ENCODE measurements at regions not wholly inside any gene's neighbourhood (a gene's known extent, or its start where the extent isn't known, plus 50 kb on each side); places are given as distances from the start of the nearest gene placed in this dataset.

- H3K27me3 ChIP-seq (ENCODE audit: insufficient read depth) = no peaks in the 10 kb centered on the region
- peaks cover 8 to 11% of the 10 kb centered on the region in 2 experiments; a peak in 2 of 4 replicates for H3K4me1 ChIP-seq (ENCODE audit: control insufficient read depth in 1 of 2, insufficient read depth in 2 of 2, low read depth in 1 of 2, low read length in 1 of 2)
- WGBS (ENCODE audit: low lambda C conversion rate) = 53% methylated on average over 1 of the region's 1 CpG
- H3F3A ChIP-seq (replicated peaks; ENCODE audit: insufficient read depth) = no peaks in the 10 kb centered on the region
- no peak overlapping the region for H3K27ac ChIP-seq (ENCODE audit: low read depth in 2 of 2, low read length in 1 of 2)
- no peaks in the 10 kb centered on the region for H3K36me3 ChIP-seq (replicated peaks in 1 of 2; ENCODE audit: control insufficient read depth in 1 of 2, insufficient read depth in 2 of 2, low read length in 1 of 2)
- no peak for DNase-seq
- no peaks in the 10 kb centered on the region for H3K9me2 ChIP-seq
- H3K9me3 ChIP-seq = peaks cover 6% of the 10 kb centered on the region; the same call in 1 of the 2 replicates
- H3K4me2 ChIP-seq = no peak overlapping the region
- H3K79me2 ChIP-seq (ENCODE audit: insufficient read depth) = no peaks in the 10 kb centered on the region
- CTCF ChIA-PET = interaction anchor here (0.7 kb wide), 1 partner anchor 174 kb away, joined by 3 read pairs; no protein-coding TSS in a partner anchor
- TF ChIP-seq CTCF (IDR thresholded peaks at IDR 0.05) = no peak
- no peak for TF ChIP-seq TCF12 (IDR thresholded peaks at IDR 0.05)
- TF ChIP-seq SIN3A (IDR thresholded peaks at IDR 0.05; ENCODE audit: borderline replicate concordance, low read depth, low read length) = no peak
- TF ChIP-seq MXI1 (IDR thresholded peaks at IDR 0.05; ENCODE audit: low read depth, low read length) = no peak
- no peak for TF ChIP-seq PBX3 (IDR thresholded peaks at IDR 0.05)
- TF ChIP-seq MEF2A (IDR thresholded peaks at IDR 0.05; ENCODE audit: borderline replicate concordance, low read depth) = no peak
- TF ChIP-seq RFX5 (IDR thresholded peaks at IDR 0.05; ENCODE audit: low read length) = no peak
- no peak for TF ChIP-seq YY1 (IDR thresholded peaks at IDR 0.05; ENCODE audit: low read depth)
- no peak for TF ChIP-seq FOXJ3 (CRISPR knock-in tag; IDR thresholded peaks at IDR 0.05)
- no peak for TF ChIP-seq CHD2 (IDR thresholded peaks at IDR 0.05; ENCODE audit: low read length, partially characterized antibody)
- TF ChIP-seq RAD21 (IDR thresholded peaks at IDR 0.05; ENCODE audit: low read length) = no peak
- TF ChIP-seq USF2 (IDR thresholded peaks at IDR 0.05; ENCODE audit: borderline replicate concordance, low read depth, low read length) = no peak
- TF ChIP-seq EZH2phosphoT487 (IDR thresholded peaks at IDR 0.05; ENCODE audit: borderline replicate concordance, low read depth) = no peak
- TF ChIP-seq NFIC (IDR thresholded peaks at IDR 0.05; ENCODE audit: borderline replicate concordance) = no peak
- TF ChIP-seq GATA2 (CRISPR knock-in tag; IDR thresholded peaks at IDR 0.05) = no peak
- TF ChIP-seq JUND (IDR thresholded peaks at IDR 0.05) = no peak
- no peak for TF ChIP-seq POLR2AphosphoS5 (IDR thresholded peaks at IDR 0.05; ENCODE audit: low read depth, low read length)
- TF ChIP-seq EP300 (IDR thresholded peaks at IDR 0.05; ENCODE audit: borderline replicate concordance in 1 of 2, low read depth in 1 of 2, low read length in 1 of 2) = no peak
- TF ChIP-seq MAX (IDR thresholded peaks at IDR 0.05; ENCODE audit: low read depth) = no peak
- TF ChIP-seq NRF1 (IDR thresholded peaks at IDR 0.05; ENCODE audit: low read depth, low read length) = no peak
- POLR2A ChIA-PET = no interaction called here
- H4K20me1 ChIP-seq (ENCODE audit: insufficient read depth) = no peaks in the 10 kb centered on the region
- no peak overlapping the region for H3K4me3 ChIP-seq (ENCODE audit: low read depth in 2 of 2, low read length in 1 of 2)
- no peak overlapping the region for H2AFZ ChIP-seq (ENCODE audit: low read depth)
- no peak overlapping the region for H3K9ac ChIP-seq
Observed at GRCh38 chr2:188851311-188851710, 122.9 kb upstream of the COL3A1 start.

Data from SK-N-SH (cell line).